ENCODE measurements at regions not wholly inside any gene's neighbourhood (a gene's known extent, or its start where the extent isn't known, plus 50 kb on each side); places are given as distances from the start of the nearest gene placed in this dataset.

GRCh38 chr3:164572436-164572835 lies 505.9 kb downstream of the SI start:
- peaks cover 2 to 28% (median 4%) of the 10 kb centered on the region in 11 donors for H3K9me3 Mint-ChIP-seq
- POLR2A ChIA-PET = no interaction called here
- no peak overlapping the region for H3K27ac Mint-ChIP-seq
- Histone ChIP-seq H3K4me1 (ENCODE audit: control insufficient read depth in 2 of 2, insufficient read depth in 2 of 2, low read length in 2 of 2) (no peaks in the 10 kb centered on the region), H3K9me3 (ENCODE audit: control insufficient read depth in 2 of 3, low read length in 3 of 3) (no peaks in the 10 kb centered on the region), H3K36me3 (ENCODE audit: control insufficient read depth in 2 of 3, insufficient read depth in 3 of 3, low read length in 3 of 3) (no peaks in the 10 kb centered on the region), H3K4me3 (ENCODE audit: low read length) (no peak overlapping the region), H3K27ac (ENCODE audit: low read depth, low read length) (no peak overlapping the region), H3K27me3 (ENCODE audit: control insufficient read depth in 2 of 2, insufficient read depth in 2 of 2, low read length in 2 of 2) (no peaks in the 10 kb centered on the region)
- H3K27me3 Mint-ChIP-seq = no peaks in the 10 kb centered on the region
- intact Hi-C loops (cut with micrococcal nuclease) = no loop called here
- H3K36me3 Mint-ChIP-seq = no peaks in the 10 kb centered on the region
- CTCF ChIA-PET = no interaction called here
- H3K4me3 Mint-ChIP-seq = no peak overlapping the region
- ATAC-seq (no peak), DNase-seq (no peak)
- H3K4me1 Mint-ChIP-seq = no peaks in the 10 kb centered on the region

DNA sequence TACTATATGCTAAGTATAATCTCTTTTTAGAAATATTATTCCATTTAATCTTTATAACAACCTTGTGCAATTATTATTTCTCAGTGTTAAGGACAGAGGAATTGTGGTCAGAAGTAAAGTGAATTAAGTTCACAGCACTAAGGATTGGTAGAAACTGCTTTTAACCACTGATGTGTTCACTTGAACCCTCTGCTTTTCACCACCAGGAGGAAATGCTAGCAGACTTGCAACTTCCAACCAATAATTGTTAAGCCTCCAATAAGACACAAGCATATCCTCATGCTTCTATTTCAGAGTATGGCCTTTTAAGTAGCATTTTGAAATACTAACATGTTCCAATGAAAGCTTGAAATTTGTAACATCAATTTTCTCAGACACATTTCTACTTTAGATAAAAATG lies 527.4 kb downstream of the SI start:
- H3K27ac ChIP-seq (ENCODE audit: low read depth, low read length) = no peak overlapping the region
- no peaks in the 10 kb centered on the region for H3K4me1 ChIP-seq (ENCODE audit: control insufficient read depth in 2 of 2, insufficient read depth in 2 of 2, low read length in 2 of 2)
- H3K4me1 Mint-ChIP-seq = no peaks in the 10 kb centered on the region
- H3K9me3 ChIP-seq (ENCODE audit: control insufficient read depth in 2 of 3, low read length in 3 of 3) = no peaks in the 10 kb centered on the region
- intact Hi-C loops (cut with micrococcal nuclease) = no loop called here
- no peak overlapping the region for H3K4me3 Mint-ChIP-seq
- no peak overlapping the region for H3K4me3 ChIP-seq (ENCODE audit: low read length)
- peaks cover 0 to 18% (median 5%) of the 10 kb centered on the region in 11 donors for H3K9me3 Mint-ChIP-seq
- no peaks in the 10 kb centered on the region for H3K27me3 Mint-ChIP-seq
- ChIA-PET CTCF (no interaction called here), POLR2A (no interaction called here)
- no peak overlapping the region for H3K27ac Mint-ChIP-seq
- ATAC-seq = no peak
- H3K36me3 Mint-ChIP-seq = no peaks in the 10 kb centered on the region
- DNase-seq = no peak
- H3K36me3 ChIP-seq (ENCODE audit: control insufficient read depth in 2 of 3, insufficient read depth in 3 of 3, low read length in 3 of 3) = no peaks in the 10 kb centered on the region
- no peaks in the 10 kb centered on the region for H3K27me3 ChIP-seq (ENCODE audit: control insufficient read depth in 2 of 2, insufficient read depth in 2 of 2, low read length in 2 of 2)

DNA sequence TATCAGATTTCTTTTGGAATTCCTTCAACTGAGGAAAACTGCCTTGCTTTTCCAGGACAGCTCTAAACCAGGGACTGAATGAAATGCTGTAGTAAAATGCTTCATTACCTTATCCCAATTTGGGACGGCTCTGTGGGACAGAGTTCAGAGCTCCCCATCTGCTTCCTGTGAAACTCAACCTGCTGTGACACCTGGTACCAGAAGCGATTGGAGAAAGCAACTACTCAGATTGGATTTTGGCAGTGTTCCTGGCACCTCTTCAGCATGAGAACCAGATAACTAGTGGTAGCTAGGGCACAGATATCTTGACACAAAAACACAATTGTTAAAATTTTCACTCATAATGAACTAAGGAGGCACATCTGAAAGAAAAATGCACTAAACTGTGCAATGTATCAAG lies 539.1 kb downstream of the SI start:
- H3K27me3 Mint-ChIP-seq = no peaks in the 10 kb centered on the region
- ChIA-PET POLR2A (no interaction called here), CTCF (no interaction called here)
- Histone ChIP-seq H3K27me3 (ENCODE audit: control insufficient read depth in 2 of 2, insufficient read depth in 2 of 2, low read length in 2 of 2) (no peaks in the 10 kb centered on the region), H3K36me3 (ENCODE audit: control insufficient read depth in 2 of 3, insufficient read depth in 3 of 3, low read length in 3 of 3) (no peaks in the 10 kb centered on the region), H3K9me3 (ENCODE audit: control insufficient read depth in 2 of 3, low read length in 3 of 3) (peaks cover 0 to 6% (median 0%) of the 10 kb centered on the region in 3 experiments), H3K4me1 (ENCODE audit: control insufficient read depth in 2 of 2, insufficient read depth in 2 of 2, low read length in 2 of 2) (no peaks in the 10 kb centered on the region), H3K27ac (ENCODE audit: low read depth, low read length) (no peak overlapping the region), H3K4me3 (ENCODE audit: low read length) (no peak overlapping the region)
- intact Hi-C loops (cut with micrococcal nuclease) = no loop called here
- no peaks in the 10 kb centered on the region for H3K36me3 Mint-ChIP-seq
- H3K9me3 Mint-ChIP-seq = peaks cover 0 to 12% (median 3%) of the 10 kb centered on the region in 11 donors
- ATAC-seq (no peak), DNase-seq (no peak)
- H3K4me3 Mint-ChIP-seq = no peak overlapping the region
- H3K4me1 Mint-ChIP-seq = no peaks in the 10 kb centered on the region
- no peak overlapping the region for H3K27ac Mint-ChIP-seq

GRCh38 chr3:164537485-164537884 lies 540.8 kb downstream of the SI start:
- Mint-ChIP-seq H3K36me3 (no peaks in the 10 kb centered on the region), H3K27ac (no peak overlapping the region), H3K4me3 (no peak overlapping the region), H3K27me3 (no peaks in the 10 kb centered on the region), H3K4me1 (no peaks in the 10 kb centered on the region), H3K9me3 (peaks cover 0 to 12% (median 0%) of the 10 kb centered on the region in 11 donors)
- ChIA-PET POLR2A (no interaction called here), CTCF (no interaction called here)
- Histone ChIP-seq H3K27ac (ENCODE audit: low read depth, low read length) (no peak overlapping the region), H3K27me3 (ENCODE audit: control insufficient read depth in 2 of 2, insufficient read depth in 2 of 2, low read length in 2 of 2) (no peaks in the 10 kb centered on the region), H3K4me1 (ENCODE audit: control insufficient read depth in 2 of 2, insufficient read depth in 2 of 2, low read length in 2 of 2) (no peaks in the 10 kb centered on the region), H3K9me3 (ENCODE audit: control insufficient read depth in 2 of 3, low read length in 3 of 3) (peaks cover 0 to 6% (median 0%) of the 10 kb centered on the region in 3 experiments), H3K4me3 (ENCODE audit: low read length) (no peak overlapping the region), H3K36me3 (ENCODE audit: control insufficient read depth in 2 of 3, insufficient read depth in 3 of 3, low read length in 3 of 3) (no peaks in the 10 kb centered on the region)
- DNase-seq = no peak
- intact Hi-C loops (cut with micrococcal nuclease) = no loop called here
- ATAC-seq = no peak

- Mint-ChIP-seq H3K4me3 (no peak overlapping the region), H3K27me3 (no peaks in the 10 kb centered on the region), H3K9me3 (peaks cover 0 to 9% (median 3%) of the 10 kb centered on the region in 11 donors), H3K4me1 (no peaks in the 10 kb centered on the region), H3K27ac (no peak overlapping the region), H3K36me3 (no peaks in the 10 kb centered on the region)
- Histone ChIP-seq H3K36me3 (ENCODE audit: control insufficient read depth in 2 of 3, insufficient read depth in 3 of 3, low read length in 3 of 3) (no peaks in the 10 kb centered on the region), H3K27ac (ENCODE audit: low read depth, low read length) (no peak overlapping the region), H3K27me3 (ENCODE audit: control insufficient read depth in 2 of 2, insufficient read depth in 2 of 2, low read length in 2 of 2) (no peaks in the 10 kb centered on the region), H3K9me3 (ENCODE audit: control insufficient read depth in 2 of 3, low read length in 3 of 3) (peaks cover 0 to 3% (median 0%) of the 10 kb centered on the region in 3 experiments), H3K4me1 (ENCODE audit: control insufficient read depth in 2 of 2, insufficient read depth in 2 of 2, low read length in 2 of 2) (no peaks in the 10 kb centered on the region), H3K4me3 (ENCODE audit: low read length) (no peak overlapping the region)
- CTCF ChIA-PET = no interaction called here
- POLR2A ChIA-PET = no interaction called here
- intact Hi-C loops (cut with micrococcal nuclease) = no loop called here
- ATAC-seq (no peak), DNase-seq (no peak)
Observed at GRCh38 chr3:164533275-164533674, 545.0 kb downstream of the SI start.

- POLR2A ChIA-PET = no interaction called here
- ATAC-seq = no peak
- CTCF ChIA-PET = no interaction called here
Observed at GRCh38 chr3:164526250-164526649, 552.0 kb downstream of the SI start.

GRCh38 chr3:164524201-164524600 lies 554.1 kb downstream of the SI start:
- no peaks in the 10 kb centered on the region for H3K9me3 ChIP-seq (ENCODE audit: control insufficient read depth in 2 of 3, low read length in 3 of 3)
- ATAC-seq (no peak), DNase-seq (no peak)
- Mint-ChIP-seq H3K9me3 (peaks cover 0 to 23% (median 3%) of the 10 kb centered on the region in 11 donors), H3K4me3 (no peak overlapping the region), H3K36me3 (no peaks in the 10 kb centered on the region), H3K27ac (no peak overlapping the region), H3K4me1 (no peaks in the 10 kb centered on the region), H3K27me3 (no peaks in the 10 kb centered on the region)
- H3K4me1 ChIP-seq (ENCODE audit: control insufficient read depth in 2 of 2, insufficient read depth in 2 of 2, low read length in 2 of 2) = no peaks in the 10 kb centered on the region
- intact Hi-C loops (cut with micrococcal nuclease) = no loop called here
- no peak overlapping the region for H3K27ac ChIP-seq (ENCODE audit: low read depth, low read length)
- no peaks in the 10 kb centered on the region for H3K27me3 ChIP-seq (ENCODE audit: control insufficient read depth in 2 of 2, insufficient read depth in 2 of 2, low read length in 2 of 2)
- H3K4me3 ChIP-seq (ENCODE audit: low read length) = no peak overlapping the region
- CTCF ChIA-PET = no interaction called here
- POLR2A ChIA-PET = no interaction called here
- no peaks in the 10 kb centered on the region for H3K36me3 ChIP-seq (ENCODE audit: control insufficient read depth in 2 of 3, insufficient read depth in 3 of 3, low read length in 3 of 3)

More at GRCh38 chr3:164526250-164526649, 552.0 kb downstream of the SI start:
- no peaks in the 10 kb centered on the region for H3K27me3 ChIP-seq (ENCODE audit: control insufficient read depth in 2 of 2, insufficient read depth in 2 of 2, low read length in 2 of 2)
- Mint-ChIP-seq H3K4me1 (no peaks in the 10 kb centered on the region), H3K9me3 (peaks cover 0 to 22% (median 4%) of the 10 kb centered on the region in 11 donors), H3K27me3 (no peaks in the 10 kb centered on the region), H3K4me3 (no peak overlapping the region), H3K27ac (no peak overlapping the region), H3K36me3 (no peaks in the 10 kb centered on the region)
- H3K4me1 ChIP-seq (ENCODE audit: control insufficient read depth in 2 of 2, insufficient read depth in 2 of 2, low read length in 2 of 2) = no peaks in the 10 kb centered on the region
- no peak overlapping the region for H3K27ac ChIP-seq (ENCODE audit: low read depth, low read length)
- H3K4me3 ChIP-seq (ENCODE audit: low read length) = no peak overlapping the region
- H3K36me3 ChIP-seq (ENCODE audit: control insufficient read depth in 2 of 3, insufficient read depth in 3 of 3, low read length in 3 of 3) = no peaks in the 10 kb centered on the region
- intact Hi-C loops (cut with micrococcal nuclease) = no loop called here
- DNase-seq = no peak
- H3K9me3 ChIP-seq (ENCODE audit: control insufficient read depth in 2 of 3, low read length in 3 of 3) = peaks cover 0 to 3% (median 0%) of the 10 kb centered on the region in 3 experiments

All from naive thymus-derived CD4-positive, alpha-beta T cell (primary cell).